GM19397 (cell line): ENCODE measurements at regions not wholly inside any gene's neighbourhood (a gene's known extent, or its start where the extent isn't known, plus 50 kb on each side); places are given as distances from the start of the nearest gene placed in this dataset.
"Not testable (repeated sequence)": the region's sequence is repeated elsewhere in the genome, so short reads cannot be mapped to it uniquely, and the experiment has no call there.

Source experiments
- ATAC-seq: cut with Tn5 transposase; IDR thresholded peaks from one replicate; pipeline ENCODE4 v1.9.1; 2021; ENCODE audit warnings: mild to moderate bottlenecking, moderate library complexity; ENCODE audit not compliant: unreplicated experiment

GRCh38 chr7:114293289-114294012 lies 121.2 kb upstream of the FOXP2 start:
- ATAC-seq, result no peak

- ATAC-seq, result no peak
Measured at GRCh38 chr7:114279901-114280300, 134.7 kb upstream of the FOXP2 start.

GRCh38 chr7:114273218-114273617 lies 141.4 kb upstream of the FOXP2 start:
- ATAC-seq, result no peak

GRCh38 chr7:114269714-114270113 lies 144.9 kb upstream of the FOXP2 start:
- no peak for ATAC-seq

GRCh38 chr7:114267550-114267949 lies 147.1 kb upstream of the FOXP2 start:
- not testable (repeated sequence) for ATAC-seq

- ATAC-seq, result no peak
Measured at GRCh38 chr7:114264023-114264422, 150.6 kb upstream of the FOXP2 start.

- no peak for ATAC-seq
Measured at GRCh38 chr7:114263219-114263618, 151.4 kb upstream of the FOXP2 start.

- ATAC-seq, result no peak
Measured at GRCh38 chr7:114255404-114255841, 159.2 kb upstream of the FOXP2 start.

GRCh38 chr7:114243646-114244045 lies 171.0 kb upstream of the FOXP2 start:
- ATAC-seq, result no peak

GRCh38 chr7:114242992-114243507 lies 171.6 kb upstream of the FOXP2 start:
- no peak for ATAC-seq

- ATAC-seq, result no peak
Measured at GRCh38 chr7:114229246-114229645, 185.4 kb upstream of the FOXP2 start.

- no peak for ATAC-seq
Measured at GRCh38 chr7:114225784-114226183, 188.8 kb upstream of the FOXP2 start.

GRCh38 chr7:114218283-114218682 lies 196.3 kb upstream of the FOXP2 start:
- no peak for ATAC-seq

GRCh38 chr7:114217026-114217806 lies 197.4 kb upstream of the FOXP2 start:
- no peak for ATAC-seq

- ATAC-seq, result no peak
Measured at GRCh38 chr7:114214466-114214865, 200.1 kb upstream of the FOXP2 start.

- ATAC-seq, result no peak
Measured at GRCh38 chr7:114212721-114213429, 201.7 kb upstream of the FOXP2 start.

- ATAC-seq, result no peak
Measured at GRCh38 chr7:114209968-114210367, 204.6 kb upstream of the FOXP2 start.

GRCh38 chr7:114206688-114207087 lies 207.9 kb upstream of the FOXP2 start:
- no peak for ATAC-seq

GRCh38 chr7:114196517-114196916 lies 218.1 kb upstream of the FOXP2 start:
- ATAC-seq, result no peak

GRCh38 chr7:114190387-114190786 lies 224.2 kb upstream of the FOXP2 start:
- no peak for ATAC-seq

GRCh38 chr7:114183311-114184088 lies 231.1 kb upstream of the FOXP2 start:
- no peak for ATAC-seq
